ENCODE measurements at regions not wholly inside any gene's neighbourhood (a gene's known extent, or its start where the extent isn't known, plus 50 kb on each side); places are given as distances from the start of the nearest gene placed in this dataset.

- TF ChIP-seq, protein P1, sequence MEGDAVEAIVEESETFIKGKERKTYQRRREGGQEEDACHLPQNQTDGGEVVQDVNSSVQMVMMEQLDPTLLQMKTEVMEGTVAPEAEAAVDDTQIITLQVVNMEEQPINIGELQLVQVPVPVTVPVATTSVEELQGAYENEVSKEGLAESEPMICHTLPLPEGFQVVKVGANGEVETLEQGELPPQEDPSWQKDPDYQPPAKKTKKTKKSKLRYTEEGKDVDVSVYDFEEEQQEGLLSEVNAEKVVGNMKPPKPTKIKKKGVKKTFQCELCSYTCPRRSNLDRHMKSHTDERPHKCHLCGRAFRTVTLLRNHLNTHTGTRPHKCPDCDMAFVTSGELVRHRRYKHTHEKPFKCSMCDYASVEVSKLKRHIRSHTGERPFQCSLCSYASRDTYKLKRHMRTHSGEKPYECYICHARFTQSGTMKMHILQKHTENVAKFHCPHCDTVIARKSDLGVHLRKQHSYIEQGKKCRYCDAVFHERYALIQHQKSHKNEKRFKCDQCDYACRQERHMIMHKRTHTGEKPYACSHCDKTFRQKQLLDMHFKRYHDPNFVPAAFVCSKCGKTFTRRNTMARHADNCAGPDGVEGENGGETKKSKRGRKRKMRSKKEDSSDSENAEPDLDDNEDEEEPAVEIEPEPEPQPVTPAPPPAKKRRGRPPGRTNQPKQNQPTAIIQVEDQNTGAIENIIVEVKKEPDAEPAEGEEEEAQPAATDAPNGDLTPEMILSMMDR (conservative IDR thresholded peaks at IDR 0.05; ENCODE audit: low read length) = no peak
- TF ChIP-seq EZH2phosphoT487 (IDR thresholded peaks at IDR 0.05; ENCODE audit: borderline replicate concordance, low read depth, low read length) = no peak
Observed at GRCh38 chr17:83173914-83174361, 94.5 kb downstream of the METRNL start.

Measured in OCI-LY7 (cell line).